Ishikawa (cell line): ENCODE measurements at regions not wholly inside any gene's neighbourhood (a gene's known extent, or its start where the extent isn't known, plus 50 kb on each side); places are given as distances from the start of the nearest gene placed in this dataset.

Experiments
- CREB1 ChIP-seq: IDR thresholded peaks from 2 replicates; pipeline ENCODE4 v1.6.1; 2012; ENCODE audit warnings: low read depth
- MAX ChIP-seq: IDR thresholded peaks from 2 replicates; pipeline ENCODE4 v1.6.1; 2012
- RAD21 ChIP-seq: IDR thresholded peaks from 2 replicates; pipeline ENCODE4 v1.6.1; 2012; ENCODE audit warnings: low read depth
- REST ChIP-seq: IDR thresholded peaks from 2 replicates; pipeline ENCODE4 v1.6.1; 2012; ENCODE audit warnings: low read depth, mild to moderate bottlenecking
- TEAD4 ChIP-seq: IDR thresholded peaks from 2 replicates; pipeline ENCODE4 v1.6.1; 2012
- USF1 ChIP-seq: IDR thresholded peaks from 2 replicates; pipeline ENCODE4 v1.6.1; 2012

GRCh38 chr1:221515496-221515895, 226.4 kb downstream of the DUSP10 start:
- TF ChIP-seq REST: no peak
- no peak for TF ChIP-seq RAD21
- TF ChIP-seq USF1: no peak
- TF ChIP-seq CREB1: no peak
- TF ChIP-seq TEAD4: no peak
- no peak for TF ChIP-seq MAX
